Skeletal muscle tissue (tissue), 3 donors: ENCODE measurements at regions not wholly inside any gene's neighbourhood (a gene's known extent, or its start where the extent isn't known, plus 50 kb on each side); places are given as distances from the start of the nearest gene placed in this dataset.
"Not testable (repeated sequence)": the region's sequence is repeated elsewhere in the genome, so short reads cannot be mapped to it uniquely, and the experiment has no call there.

ENCODE experiments used
- H3K27ac ChIP-seq: one replicate; pipeline ENCODE4 v1.7.0; 2013; ENCODE audit warnings: mild to moderate bottlenecking, low read depth, low read length, inconsistent platforms
- H3K27me3 ChIP-seq, 3 donors: one replicate each; pipeline ENCODE4 v1.7.0; 2013; ENCODE audit warnings: low read length in 3 of 3; ENCODE audit not compliant: control insufficient read depth in 3 of 3, insufficient read depth in 3 of 3
- H3K36me3 ChIP-seq, 3 donors: one replicate each; pipeline ENCODE4 v1.7.0; 2013; ENCODE audit warnings: low read length in 3 of 3; ENCODE audit not compliant: control insufficient read depth in 3 of 3, insufficient read depth in 3 of 3
- H3K4me1 ChIP-seq, 3 donors: one replicate each; pipeline ENCODE4 v1.7.0; 2013; ENCODE audit warnings: low read length in 3 of 3, mild to moderate bottlenecking in 3 of 3; ENCODE audit not compliant: control insufficient read depth in 3 of 3, insufficient read depth in 3 of 3
- H3K4me3 ChIP-seq, 3 donors: one replicate each; pipeline ENCODE4 v1.7.0; 2013; ENCODE audit warnings: low read length in 3 of 3
- H3K9ac ChIP-seq, 3 donors: one replicate each; pipeline ENCODE4 v1.7.0; 2013; ENCODE audit warnings: low read length in 3 of 3, mild to moderate bottlenecking in 3 of 3, moderate library complexity in 2 of 3, low read depth in 1 of 3
- H3K9me3 ChIP-seq, 3 donors: one replicate each; pipeline ENCODE4 v1.7.0; 2013; ENCODE audit warnings: low read length in 3 of 3; ENCODE audit not compliant: control insufficient read depth in 3 of 3
- donor health status: Osteomylitis.

DNA sequence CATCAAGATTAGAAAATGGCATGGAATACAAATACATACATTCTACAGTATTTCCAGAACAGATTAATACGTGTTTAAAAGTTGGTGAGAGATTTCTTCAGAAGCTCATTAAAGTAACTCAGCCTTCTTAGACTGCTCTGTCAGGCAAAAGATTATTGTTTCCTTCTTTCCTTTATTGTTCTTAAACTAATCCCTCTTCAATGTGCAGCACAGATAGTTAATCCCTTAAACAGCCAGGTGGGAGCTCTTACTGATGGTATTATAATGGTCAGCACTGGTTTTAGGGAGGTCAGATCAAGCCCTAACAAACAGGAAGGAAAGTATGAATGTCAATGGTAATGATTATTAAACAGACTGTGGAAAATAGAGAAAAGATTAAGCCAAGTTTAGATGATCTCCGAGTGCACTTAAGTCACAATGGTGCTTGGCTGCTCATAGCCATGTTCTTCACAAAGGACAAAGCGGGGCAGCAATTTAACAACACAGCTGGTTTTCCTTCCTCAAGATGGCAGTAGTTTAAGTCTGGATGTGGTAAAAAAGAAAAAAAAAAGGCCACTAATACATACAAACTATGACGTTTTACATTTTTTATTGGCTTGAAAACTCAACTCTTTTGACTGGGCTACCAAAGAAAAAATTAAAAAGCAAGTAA, 992.6 kb downstream of the PCDH9 start:
- H3K4me1 ChIP-seq: no peaks in the 10 kb centered on the region
- no peaks in the 10 kb centered on the region for H3K36me3 ChIP-seq
- no peaks in the 10 kb centered on the region for H3K27me3 ChIP-seq
- no peaks in the 10 kb centered on the region for H3K9me3 ChIP-seq
- no peak overlapping the region for H3K27ac ChIP-seq
- H3K9ac ChIP-seq: no peak overlapping the region
- no peak overlapping the region for H3K4me3 ChIP-seq

DNA sequence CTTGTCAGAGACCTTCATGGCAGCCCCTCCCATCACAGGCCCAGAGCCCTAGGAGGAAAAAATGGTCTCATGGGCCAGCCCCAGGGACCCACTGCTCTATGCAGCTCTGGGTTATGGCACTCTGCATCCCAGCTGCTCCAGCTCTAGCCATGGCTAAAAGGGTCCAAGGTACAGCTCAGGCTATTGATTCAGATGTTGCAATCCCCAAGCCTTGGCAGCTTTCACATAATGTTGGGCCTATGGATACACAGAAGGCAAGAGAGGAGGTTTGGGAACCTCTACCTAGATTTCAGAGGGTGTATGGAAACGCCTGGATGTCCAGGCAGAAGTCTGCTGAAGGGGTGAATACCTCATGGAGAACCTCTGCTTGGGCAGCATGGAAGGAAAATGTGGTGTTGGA, 996.0 kb downstream of the PCDH9 start:
- no peak overlapping the region for H3K9ac ChIP-seq
- no peaks in the 10 kb centered on the region for H3K4me1 ChIP-seq
- H3K36me3 ChIP-seq: no peaks in the 10 kb centered on the region
- no peak overlapping the region for H3K4me3 ChIP-seq
- no peak overlapping the region for H3K27ac ChIP-seq
- H3K27me3 ChIP-seq: no peaks in the 10 kb centered on the region
- no peaks in the 10 kb centered on the region for H3K9me3 ChIP-seq

DNA sequence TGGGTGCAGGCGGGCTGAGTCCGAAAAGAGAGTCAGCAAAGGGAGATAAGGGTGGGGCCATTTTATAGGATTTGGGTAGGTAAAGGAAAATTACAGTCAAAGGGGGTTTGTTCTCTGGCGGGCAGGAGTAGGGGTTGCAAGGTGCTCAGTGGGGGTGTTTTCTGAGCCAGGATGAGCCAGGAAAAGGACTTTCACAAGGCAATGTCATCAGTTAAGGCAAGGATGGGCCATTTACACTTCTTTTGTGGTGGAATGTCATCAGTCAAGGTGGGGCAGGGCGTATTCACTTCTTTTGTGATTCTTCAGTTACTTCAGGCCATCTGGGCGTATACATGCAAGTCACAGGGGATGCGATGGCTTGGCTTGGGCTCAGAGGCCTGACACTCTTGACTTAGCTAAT, 998.2 kb downstream of the PCDH9 start:
- not testable (repeated sequence) for H3K4me3 ChIP-seq, H3K9me3 ChIP-seq, H3K27me3 ChIP-seq, H3K36me3 ChIP-seq, H3K4me1 ChIP-seq, H3K27ac ChIP-seq, H3K9ac ChIP-seq

DNA sequence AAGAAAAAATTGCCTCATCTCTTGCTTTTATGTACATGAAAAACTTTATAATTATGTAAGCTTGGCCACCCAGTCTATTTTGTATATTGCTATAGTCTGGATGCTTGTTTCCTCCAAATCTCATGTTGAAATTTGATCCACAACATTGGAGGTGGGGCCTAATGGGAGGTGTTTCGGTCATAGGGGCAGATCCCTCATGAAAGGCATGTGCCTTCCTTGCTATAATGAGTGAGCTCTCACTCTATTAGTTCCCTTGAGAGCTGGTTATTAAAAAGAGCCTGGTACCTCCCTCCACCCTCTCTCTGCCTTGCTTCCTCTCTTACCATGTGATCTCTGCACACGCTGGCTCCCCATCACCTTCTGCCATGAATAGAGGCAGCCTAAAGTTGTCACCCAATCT, 1005.1 kb downstream of the PCDH9 start:
- Histone ChIP-seq H3K9me3 (no peaks in the 10 kb centered on the region), H3K4me1 (no peaks in the 10 kb centered on the region), H3K9ac (no peak overlapping the region), H3K27me3 (no peaks in the 10 kb centered on the region), H3K4me3 (no peak overlapping the region), H3K27ac (no peak overlapping the region), H3K36me3 (no peaks in the 10 kb centered on the region)

DNA sequence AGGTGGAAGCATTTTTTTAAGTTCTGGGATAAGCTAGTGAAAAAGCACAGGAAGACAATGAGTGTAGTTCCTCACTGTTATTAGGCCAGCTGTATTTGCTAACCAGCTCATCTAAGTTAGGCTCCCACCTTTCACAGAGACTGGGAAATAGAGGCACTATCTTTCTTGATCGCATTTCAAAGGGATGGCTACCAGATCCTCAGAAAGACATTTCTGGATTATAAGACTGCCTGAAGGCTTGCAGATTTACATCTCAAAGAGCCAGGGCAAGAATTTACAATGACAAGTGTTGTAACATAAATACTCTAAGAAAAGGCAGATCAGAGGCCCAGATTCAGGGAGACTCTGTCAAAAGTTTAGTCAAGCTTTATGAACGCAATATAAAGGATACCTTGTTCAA, 1005.5 kb downstream of the PCDH9 start:
- Histone ChIP-seq H3K36me3 (no peaks in the 10 kb centered on the region), H3K9ac (no peak overlapping the region), H3K9me3 (no peaks in the 10 kb centered on the region), H3K4me3 (no peak overlapping the region), H3K27me3 (no peaks in the 10 kb centered on the region), H3K4me1 (no peaks in the 10 kb centered on the region), H3K27ac (no peak overlapping the region)

DNA sequence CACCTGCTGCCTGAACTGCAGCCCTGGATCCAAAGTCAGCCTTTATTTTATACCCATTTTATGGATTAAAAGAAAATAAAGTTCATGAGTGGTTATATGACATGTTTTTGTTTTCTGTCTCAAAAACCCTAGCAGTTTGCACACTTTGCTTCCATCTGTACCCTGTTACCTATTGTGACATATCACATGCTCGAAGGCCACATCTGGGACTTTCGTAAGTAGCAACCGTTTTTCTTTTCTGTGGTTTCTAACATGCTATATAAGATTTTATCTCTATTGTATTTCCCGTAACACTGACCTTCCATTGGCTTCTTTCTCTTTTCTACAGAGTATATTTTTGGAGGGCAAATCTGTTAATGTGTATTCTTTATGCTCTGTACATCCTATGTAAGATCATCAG, 1007.2 kb downstream of the PCDH9 start:
- no peaks in the 10 kb centered on the region for H3K27me3 ChIP-seq
- H3K9ac ChIP-seq: no peak overlapping the region
- no peaks in the 10 kb centered on the region for H3K4me1 ChIP-seq
- no peaks in the 10 kb centered on the region for H3K9me3 ChIP-seq
- no peak overlapping the region for H3K27ac ChIP-seq
- no peak overlapping the region for H3K4me3 ChIP-seq
- no peaks in the 10 kb centered on the region for H3K36me3 ChIP-seq

DNA sequence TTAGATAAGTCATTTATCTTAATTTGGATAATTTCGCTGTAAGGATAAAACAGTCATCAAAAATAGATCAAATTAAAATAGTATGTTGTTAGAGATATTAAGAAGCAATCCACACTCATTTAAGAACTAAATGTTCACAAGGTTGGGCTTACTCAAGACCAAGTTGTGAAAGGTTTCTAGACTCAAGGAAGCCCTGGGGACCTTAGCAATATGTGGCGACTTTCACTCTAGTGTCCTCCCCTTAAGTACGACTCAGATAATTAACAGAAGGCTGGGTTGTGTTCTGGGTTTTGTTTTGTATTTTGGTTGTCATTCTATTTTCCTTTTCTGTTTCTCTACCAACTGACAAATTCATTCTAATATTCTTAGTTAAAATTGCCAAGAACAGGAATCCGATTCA, 1008.0 kb downstream of the PCDH9 start:
- no peak overlapping the region for H3K9ac ChIP-seq
- H3K27ac ChIP-seq: no peak overlapping the region
- no peaks in the 10 kb centered on the region for H3K9me3 ChIP-seq
- no peaks in the 10 kb centered on the region for H3K36me3 ChIP-seq
- no peaks in the 10 kb centered on the region for H3K27me3 ChIP-seq
- no peaks in the 10 kb centered on the region for H3K4me1 ChIP-seq
- H3K4me3 ChIP-seq: no peak overlapping the region

DNA sequence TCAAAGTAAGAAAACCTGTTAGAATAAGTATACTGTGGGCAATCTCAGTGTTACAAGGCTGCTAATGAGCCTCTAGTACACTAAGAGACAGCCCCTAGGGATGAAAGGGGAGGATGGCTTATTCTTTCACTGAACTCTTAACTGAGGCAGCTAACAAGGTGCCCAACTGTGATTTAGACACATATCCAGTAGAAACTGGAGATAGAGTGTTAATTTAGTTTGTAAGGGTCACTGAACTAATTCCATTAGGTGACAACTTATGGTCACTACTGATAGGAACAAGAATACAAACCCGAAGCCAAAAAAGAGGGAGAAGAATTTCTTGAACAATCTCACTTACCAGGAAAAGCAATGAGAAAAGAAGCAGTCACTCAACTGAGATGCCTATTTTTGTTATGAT, 1010.6 kb downstream of the PCDH9 start:
- no peaks in the 10 kb centered on the region for H3K9me3 ChIP-seq

DNA sequence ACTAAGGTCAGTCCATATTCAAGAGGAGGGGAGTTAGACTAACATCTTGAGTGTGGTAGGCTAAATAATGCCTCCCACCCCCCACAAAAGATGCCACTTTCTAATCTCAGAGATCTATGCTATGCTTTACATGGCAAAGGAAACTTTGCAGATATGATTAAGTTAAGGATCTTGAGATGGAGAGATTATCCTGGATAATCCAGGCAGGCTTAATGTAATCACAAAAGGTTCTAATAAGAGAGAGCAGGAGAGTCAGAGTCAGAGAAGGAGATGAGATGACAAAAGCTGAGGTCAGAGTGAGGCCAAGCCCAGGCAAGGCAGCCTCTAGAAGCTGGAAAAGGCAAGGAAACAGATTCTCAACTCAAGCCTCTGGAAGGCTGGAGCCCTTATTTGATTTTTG, 1011.6 kb downstream of the PCDH9 start:
- Histone ChIP-seq H3K27ac (no peak overlapping the region), H3K4me1 (peaks cover 0 to 4% (median 0%) of the 10 kb centered on the region in 3 donors), H3K9me3 (no peaks in the 10 kb centered on the region), H3K27me3 (peaks cover 0 to 2% (median 0%) of the 10 kb centered on the region in 3 donors), H3K36me3 (no peaks in the 10 kb centered on the region), H3K4me3 (no peak overlapping the region), H3K9ac (no peak overlapping the region)

More for the DNA sequence above, 1010.6 kb downstream of the PCDH9 start:
- Histone ChIP-seq H3K9ac (no peak overlapping the region), H3K4me3 (no peak overlapping the region), H3K27me3 (peaks cover 0 to 2% (median 0%) of the 10 kb centered on the region in 3 donors), H3K4me1 (peaks cover 0 to 4% (median 0%) of the 10 kb centered on the region in 3 donors), H3K36me3 (no peaks in the 10 kb centered on the region), H3K27ac (no peak overlapping the region)

DNA sequence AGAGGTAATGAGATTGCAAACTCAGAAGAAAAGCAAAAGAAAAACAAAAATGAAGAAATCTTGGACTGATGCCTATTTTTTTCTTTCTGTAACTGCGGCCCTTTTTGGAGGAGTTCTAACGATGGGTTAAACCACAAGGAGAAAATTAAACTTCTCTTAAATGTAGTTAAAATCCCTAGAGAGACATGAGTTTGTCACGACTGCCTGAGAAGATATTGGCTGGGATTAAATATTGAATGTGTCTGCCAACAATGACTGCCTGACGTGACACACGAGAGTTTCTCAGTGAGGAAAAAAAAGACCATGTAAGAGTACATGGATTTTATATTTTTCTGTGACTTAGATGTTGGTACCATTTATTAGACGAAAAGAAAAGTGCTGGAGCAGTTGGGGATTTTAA, 1013.4 kb downstream of the PCDH9 start:
- Histone ChIP-seq H3K4me3 (no peak overlapping the region), H3K9ac (no peak overlapping the region), H3K27ac (no peak overlapping the region), H3K36me3 (no peaks in the 10 kb centered on the region), H3K4me1 (peaks cover 0 to 4% (median 0%) of the 10 kb centered on the region in 3 donors), H3K9me3 (no peaks in the 10 kb centered on the region), H3K27me3 (peaks cover 0 to 2% (median 0%) of the 10 kb centered on the region in 3 donors)
